WTC11 (cell line): ENCODE measurements at regions not wholly inside any gene's neighbourhood (a gene's known extent, or its start where the extent isn't known, plus 50 kb on each side); places are given as distances from the start of the nearest gene placed in this dataset.

Source experiments
- ATAC-seq: fragments of 200-7000 bp; cut with Tn5 transposase; 2 replicates; pipeline ENCODE4 v1.10.0; 2021; ENCODE audit warnings: mild to moderate bottlenecking, moderate library complexity
- CTCF ChIA-PET: fragments of 300-600 bp; sonication (Branson Sonifier 250); formaldehyde crosslinking; loops from one replicate; lab custom pipeline; 2021; ENCODE audit warnings: antibody characterized with exemption; lab: Charles Lee
- POLR2A ChIA-PET: fragments of 350-600 bp; sonication (Branson Sonifier 250); formaldehyde crosslinking; loops from one replicate; lab custom pipeline; 2021; ENCODE audit warnings: antibody characterized with exemption; lab: Charles Lee
- DNase-seq: peaks from one replicate; pipeline ENCODE4 v3.0.0; 2021; ENCODE audit warnings: low spot score
- H3K27ac Mint-ChIP-seq: 2 replicates; pipeline ENCODE4 v1.8.0; 2021; ENCODE audit warnings: mixed read lengths
- H3K27me3 Mint-ChIP-seq: 2 replicates; pipeline ENCODE4 v1.8.0; 2021; ENCODE audit warnings: low read depth, mild to moderate bottlenecking, moderate library complexity, mixed read lengths
- H3K36me3 Mint-ChIP-seq: 2 replicates; pipeline ENCODE4 v1.8.0; 2021; ENCODE audit warnings: mixed read lengths
- H3K4me1 Mint-ChIP-seq: 2 replicates; pipeline ENCODE4 v1.8.0; 2022; ENCODE audit warnings: mixed read lengths
- H3K4me3 Mint-ChIP-seq: 2 replicates; pipeline ENCODE4 v1.8.0; 2021; ENCODE audit warnings: mild to moderate bottlenecking, moderate library complexity, mixed read lengths
- H3K9me3 Mint-ChIP-seq: 2 replicates; pipeline ENCODE4 v1.8.0; 2021; ENCODE audit warnings: mixed read lengths
- ARID4B ChIP-seq: sonication (generic); formaldehyde crosslinking; IDR thresholded peaks from 2 replicates; pipeline ENCODE4 v1.8.0; 2023; ENCODE audit warnings: missing genetic modification reagents, mild to moderate bottlenecking, borderline replicate concordance
- ATF1 ChIP-seq: sonication (generic); formaldehyde crosslinking; IDR thresholded peaks from 2 replicates; pipeline ENCODE4 v1.8.1; 2023; ENCODE audit warnings: mild to moderate bottlenecking, moderate library complexity, missing genetic modification reagents
- EMX1 ChIP-seq: fragments of 250-450 bp; sonication (Bioruptor Pico); IDR thresholded peaks from 2 replicates; pipeline ENCODE4 v1.8.0; 2021; ENCODE audit warnings: mild to moderate bottlenecking
- FOXJ3 ChIP-seq: sonication (generic); formaldehyde crosslinking; IDR thresholded peaks from 2 replicates; pipeline ENCODE4 v1.9.0; 2021; ENCODE audit warnings: missing genetic modification reagents, mild to moderate bottlenecking, borderline replicate concordance
- FOXP1 ChIP-seq: sonication (generic); formaldehyde crosslinking; IDR thresholded peaks from 2 replicates; pipeline ENCODE4 v1.8.0; 2022; ENCODE audit warnings: missing genetic modification reagents, mild to moderate bottlenecking, moderate library complexity, borderline replicate concordance
- FOXP4 ChIP-seq: sonication (generic); formaldehyde crosslinking; IDR thresholded peaks from 2 replicates; pipeline ENCODE4 v1.8.0; 2022; ENCODE audit warnings: mild to moderate bottlenecking, missing genetic modification reagents
- GABPB1 ChIP-seq: sonication (generic); formaldehyde crosslinking; IDR thresholded peaks from 2 replicates; pipeline ENCODE4 v1.8.1; 2023; ENCODE audit warnings: mild to moderate bottlenecking, missing genetic modification reagents
- MAX ChIP-seq: sonication (generic); formaldehyde crosslinking; IDR thresholded peaks from 2 replicates; pipeline ENCODE4 v1.8.0; 2022; ENCODE audit warnings: mild to moderate bottlenecking, missing genetic modification reagents
- OVOL2 ChIP-seq: fragments of 250-450 bp; sonication (Bioruptor Pico); IDR thresholded peaks from 2 replicates; pipeline ENCODE4 v1.9.0; 2021; ENCODE audit warnings: mild to moderate bottlenecking, borderline replicate concordance
- ZBTB21 ChIP-seq: sonication (generic); formaldehyde crosslinking; IDR thresholded peaks from 2 replicates; pipeline ENCODE4 v1.8.1; 2023; ENCODE audit warnings: mild to moderate bottlenecking, missing genetic modification reagents, borderline replicate concordance
- ZMAT4 ChIP-seq: fragments of 250-450 bp; sonication (Bioruptor Pico); IDR thresholded peaks from 2 replicates; pipeline ENCODE4 v1.9.0; 2021; ENCODE audit warnings: mild to moderate bottlenecking
- ZNF121 ChIP-seq: sonication (generic); formaldehyde crosslinking; IDR thresholded peaks from 2 replicates; pipeline ENCODE4 v1.8.0; 2023; ENCODE audit warnings: missing genetic modification reagents
- ZNF512 ChIP-seq: sonication (generic); formaldehyde crosslinking; IDR thresholded peaks from 2 replicates; pipeline ENCODE4 v1.8.1; 2022; ENCODE audit warnings: missing genetic modification reagents, borderline replicate concordance

GRCh38 chr13:22298530-22298929, 627.7 kb downstream of the FGF9 start:
- no peak for ATAC-seq
- no peak for DNase-seq
- POLR2A ChIA-PET, result no interaction called here
- H3K27me3 Mint-ChIP-seq, result no peaks in the 10 kb centered on the region
- H3K9me3 Mint-ChIP-seq, result peaks cover 44% of the 10 kb centered on the region
- no peaks in the 10 kb centered on the region for H3K4me1 Mint-ChIP-seq
- CTCF ChIA-PET, result interaction anchor here (0.6 to 1.1 kb wide), 5 partner anchors 12 to 663 kb away, joined by 3 to 6 read pairs (median 3); no protein-coding TSS in a partner anchor
- no peak overlapping the region for H3K27ac Mint-ChIP-seq
- TF ChIP-seq MAX (CRISPR knock-in tag) (no peak), EMX1 (no peak), ARID4B (CRISPR knock-in tag) (no peak), OVOL2 (CRISPR knock-in tag) (no peak), FOXJ3 (CRISPR knock-in tag) (no peak)
- no peak overlapping the region for H3K4me3 Mint-ChIP-seq
- H3K36me3 Mint-ChIP-seq, result peaks cover 25% of the 10 kb centered on the region

GRCh38 chr13:22311734-22312404, 641.0 kb downstream of the FGF9 start:
- H3K4me1 Mint-ChIP-seq, result peaks cover 11% of the 10 kb centered on the region
- CTCF ChIA-PET, result no interaction called here
- TF ChIP-seq GABPB1 (CRISPR knock-in tag), result no peak
- TF ChIP-seq ATF1, result no peak
- TF ChIP-seq, all 79 proteins: peak for 0
- Mint-ChIP-seq H3K36me3 (peaks cover 27% of the 10 kb centered on the region), H3K27ac (no peak overlapping the region), H3K4me3 (no peak overlapping the region), H3K9me3 (peaks cover 41% of the 10 kb centered on the region), H3K27me3 (no peaks in the 10 kb centered on the region; the same call in 1 of the 2 replicates)
- peak; percentile 43; the same call in 1 of the 2 replicates for ATAC-seq
- POLR2A ChIA-PET, result no interaction called here
- DNase-seq, result no peak

- TF ChIP-seq ZBTB21 (CRISPR knock-in tag) (no peak), ZNF512 (CRISPR knock-in tag) (peak; percentile 42; the same call in 1 of the 2 replicates), ZMAT4 (CRISPR knock-in tag) (no peak), FOXP4 (no peak), ZNF121 (CRISPR knock-in tag) (no peak), FOXJ3 (CRISPR knock-in tag) (no peak), FOXP1 (CRISPR knock-in tag) (no peak)
- TF ChIP-seq, all 79 proteins: peak for 1
- ATAC-seq (no peak), DNase-seq (no peak)
- POLR2A ChIA-PET, result no interaction called here
- Mint-ChIP-seq H3K27ac (no peak overlapping the region), H3K36me3 (peaks cover 23% of the 10 kb centered on the region), H3K9me3 (peaks cover 41% of the 10 kb centered on the region), H3K4me1 (peaks cover 16% of the 10 kb centered on the region), H3K27me3 (no peaks in the 10 kb centered on the region; the same call in 1 of the 2 replicates), H3K4me3 (no peak overlapping the region)
- CTCF ChIA-PET, result no interaction called here
Measured at GRCh38 chr13:22312405-22312803, 641.5 kb downstream of the FGF9 start.
